Endodermal cell (in vitro differentiated cells): ENCODE measurements at regions not wholly inside any gene's neighbourhood (a gene's known extent, or its start where the extent isn't known, plus 50 kb on each side); places are given as distances from the start of the nearest gene placed in this dataset.

ENCODE experiments used
- DNase-seq: peaks from one replicate; pipeline ENCODE4 v3.0.0-alpha.2; 2017
- H3K27ac ChIP-seq: 2 replicates; pipeline ENCODE4 v1.5.1; 2013; ENCODE audit warnings: mild to moderate bottlenecking, low read depth, low read length, moderate library complexity
- H3K27me3 ChIP-seq: 2 replicates; pipeline ENCODE4 v1.6.1; 2013; ENCODE audit warnings: mild to moderate bottlenecking, low read length, moderate library complexity; ENCODE audit not compliant: insufficient read depth, control insufficient read depth, poor library complexity, severe bottlenecking
- H3K36me3 ChIP-seq: 2 replicates; pipeline ENCODE4 v1.7.0; 2013; ENCODE audit warnings: mild to moderate bottlenecking, low read length, moderate library complexity; ENCODE audit not compliant: control insufficient read depth, insufficient read depth
- H3K4me1 ChIP-seq: one replicate; pipeline ENCODE4 v1.7.0; 2013; ENCODE audit warnings: low read length; ENCODE audit not compliant: control insufficient read depth, insufficient read depth
- H3K4me3 ChIP-seq: 2 replicates; pipeline ENCODE4 v1.5.1; 2013; ENCODE audit warnings: mild to moderate bottlenecking, low read length, moderate library complexity
- H3K9ac ChIP-seq: 2 replicates; pipeline ENCODE4 v1.6.1; 2013; ENCODE audit warnings: mild to moderate bottlenecking, low read length, moderate library complexity; ENCODE audit not compliant: poor library complexity, severe bottlenecking; ENCODE audit errors: extremely low read depth
- H3K9me3 ChIP-seq: 2 replicates; pipeline ENCODE4 v1.6.1; 2013; ENCODE audit warnings: mild to moderate bottlenecking, low read length, moderate library complexity; ENCODE audit not compliant: control insufficient read depth
- H3K27ac Mint-ChIP-seq: 2 replicates; pipeline ENCODE4 v1.8.0; 2020; ENCODE audit warnings: mixed read lengths
- H3K27me3 Mint-ChIP-seq: 2 replicates; pipeline ENCODE4 v1.8.0; 2021; ENCODE audit warnings: mild to moderate bottlenecking, mixed read lengths; ENCODE audit not compliant: insufficient read depth
- H3K36me3 Mint-ChIP-seq: 2 replicates; pipeline ENCODE4 v1.8.0; 2020; ENCODE audit warnings: low read depth, mixed read lengths
- H3K4me1 Mint-ChIP-seq: 2 replicates; pipeline ENCODE4 v1.8.0; 2020; ENCODE audit warnings: mixed read lengths
- H3K4me3 Mint-ChIP-seq: 2 replicates; pipeline ENCODE4 v1.8.0; 2020; ENCODE audit warnings: mild to moderate bottlenecking, moderate library complexity, mixed read lengths
- H3K9me3 Mint-ChIP-seq: 2 replicates; pipeline ENCODE4 v1.8.0; 2020; ENCODE audit warnings: mild to moderate bottlenecking, mixed read lengths
- CTCF ChIP-seq: fragments of 200-600 bp; sonication (generic); conservative IDR thresholded peaks from 2 replicates; pipeline ENCODE4 v1.5.0; 2021; ENCODE audit warnings: antibody characterized with exemption, mild to moderate bottlenecking
- WGBS, 2 experiments: methylation state at CpG; one replicate each; pipeline versions ENCODE4 v1.1.5 to v1.1.7; 2013; ENCODE audit warnings: missing lambda C conversion rate in 2 of 2, mixed read lengths in 1 of 2; ENCODE audit not compliant: insufficient coverage in 1 of 2, insufficient read length in 1 of 2; 5-methylcytosine and 5-hydroxymethylcytosine counted together

- H3K9ac ChIP-seq: no peak overlapping the region
- no peak overlapping the region for H3K27ac Mint-ChIP-seq
- WGBS, 2 experiments: 94 to 100% methylated on average over 1 to 3 of the region's 3 CpGs
- H3K36me3 Mint-ChIP-seq: no peaks in the 10 kb centered on the region
- no peak for DNase-seq
- no peaks in the 10 kb centered on the region for H3K4me1 ChIP-seq
- H3K27ac ChIP-seq: no peak overlapping the region
- H3K4me3 Mint-ChIP-seq: no peak overlapping the region
- H3K9me3 ChIP-seq: peaks cover 33% of the 10 kb centered on the region
- no peaks in the 10 kb centered on the region for H3K4me1 Mint-ChIP-seq
- no peaks in the 10 kb centered on the region for H3K27me3 ChIP-seq
- H3K36me3 ChIP-seq: no peaks in the 10 kb centered on the region
- H3K9me3 Mint-ChIP-seq: peaks cover 17% of the 10 kb centered on the region
- no peak overlapping the region for H3K4me3 ChIP-seq
- no peak for TF ChIP-seq CTCF
- no peaks in the 10 kb centered on the region for H3K27me3 Mint-ChIP-seq
These were observed 482.9 kb upstream of the EYS start for GRCh38 chr6:66189915-66190314.

- H3K4me1 ChIP-seq: no peaks in the 10 kb centered on the region
- no peak for TF ChIP-seq CTCF
- no peak overlapping the region for H3K27ac ChIP-seq
- H3K27me3 Mint-ChIP-seq: no peaks in the 10 kb centered on the region
- no peaks in the 10 kb centered on the region for H3K27me3 ChIP-seq
- no peaks in the 10 kb centered on the region for H3K36me3 ChIP-seq
- peaks cover 33% of the 10 kb centered on the region for H3K9me3 ChIP-seq
- H3K9me3 Mint-ChIP-seq: peaks cover 17% of the 10 kb centered on the region
- no peak overlapping the region for H3K4me3 Mint-ChIP-seq
- H3K4me3 ChIP-seq: no peak overlapping the region
- no peaks in the 10 kb centered on the region for H3K4me1 Mint-ChIP-seq
- no peak for DNase-seq
- H3K9ac ChIP-seq: no peak overlapping the region
- H3K27ac Mint-ChIP-seq: no peak overlapping the region
- no peaks in the 10 kb centered on the region for H3K36me3 Mint-ChIP-seq
- WGBS, 2 experiments: 82 to 85% methylated on average over 2 of the region's 2 CpGs
These were observed 479.7 kb upstream of the EYS start for GRCh38 chr6:66186756-66187155.

GRCh38 chr6:66184091-66184490 is 477.1 kb upstream of the EYS start:
- no peak overlapping the region for H3K27ac Mint-ChIP-seq
- DNase-seq: no peak
- H3K4me1 Mint-ChIP-seq: no peaks in the 10 kb centered on the region
- H3K4me3 Mint-ChIP-seq: no peak overlapping the region
- H3K36me3 Mint-ChIP-seq: no peaks in the 10 kb centered on the region
- Histone ChIP-seq H3K4me3 (no peak overlapping the region), H3K27ac (no peak overlapping the region), H3K9ac (no peak overlapping the region), H3K9me3 (peaks cover 24% of the 10 kb centered on the region), H3K36me3 (no peaks in the 10 kb centered on the region), H3K27me3 (no peaks in the 10 kb centered on the region), H3K4me1 (no peaks in the 10 kb centered on the region)
- peaks cover 15% of the 10 kb centered on the region for H3K9me3 Mint-ChIP-seq
- WGBS, 2 experiments: 100% methylated on average over 1 of the region's 1 CpG
- H3K27me3 Mint-ChIP-seq: no peaks in the 10 kb centered on the region
- no peak for TF ChIP-seq CTCF
